H1 (cell line): ENCODE measurements at regions not wholly inside any gene's neighbourhood (a gene's known extent, or its start where the extent isn't known, plus 50 kb on each side); places are given as distances from the start of the nearest gene placed in this dataset.

ENCODE experiments used
- CHD1 ChIP-seq: IDR thresholded peaks from 2 replicates; pipeline ENCODE4 v1.6.1; 2012; ENCODE audit warnings: low read depth, low read length, improper control_type of control experiment
- CREB1 ChIP-seq: IDR thresholded peaks from 2 replicates; pipeline ENCODE4 v1.6.1; 2012; ENCODE audit warnings: inconsistent platforms
- EGR1 ChIP-seq: IDR thresholded peaks from 2 replicates; pipeline ENCODE4 v1.6.1; 2011; ENCODE audit warnings: low read depth, low read length, borderline replicate concordance
- EZH2 ChIP-seq: fragments of 200-600 bp; sonication (generic); IDR thresholded peaks from 2 replicates; pipeline ENCODE4 v1.7.1; 2012; ENCODE audit warnings: low read depth, mild to moderate bottlenecking, moderate library complexity, low read length, inconsistent platforms; ENCODE audit not compliant: severe bottlenecking
- JUND ChIP-seq: IDR thresholded peaks from 2 replicates; pipeline ENCODE4 v1.6.1; 2011; ENCODE audit warnings: mild to moderate bottlenecking, improper control_type of control experiment, low read length
- KDM1A ChIP-seq: fragments of 200-600, 300-600 bp; sonication (generic); IDR thresholded peaks from 2 replicates; pipeline ENCODE4 v1.7.1; 2016; ENCODE audit warnings: mild to moderate bottlenecking, low read length, borderline replicate concordance
- MAX ChIP-seq: IDR thresholded peaks from 2 replicates; pipeline ENCODE4 v1.6.1; 2012; ENCODE audit warnings: inconsistent platforms
- POLR2A ChIP-seq, 2 experiments: IDR thresholded peaks; 1 replicate in 1 of 2; 2 replicates in 1 of 2; pipeline ENCODE4 v1.6.1; 2011; ENCODE audit warnings: low read depth in 2 of 2, low read length in 2 of 2, mild to moderate bottlenecking in 2 of 2; ENCODE audit errors: control extremely low read depth in 1 of 2
- RXRA ChIP-seq: IDR thresholded peaks from 2 replicates; pipeline ENCODE4 v1.6.1; 2011; ENCODE audit warnings: low read depth, mild to moderate bottlenecking, low read length, moderate library complexity; ENCODE audit not compliant: insufficient read depth
- SIN3A ChIP-seq, 2 experiments: IDR thresholded peaks in 1 of 2; conservative IDR thresholded peaks in 1 of 2; 2 replicates each; pipeline ENCODE4 v1.6.1; 2011 to 2012; ENCODE audit warnings: low read length in 2 of 2, improper control_type of control experiment in 1 of 2, low read depth in 1 of 2, mild to moderate bottlenecking in 1 of 2
- TAF1 ChIP-seq: IDR thresholded peaks from 2 replicates; pipeline ENCODE4 v1.6.1; 2011; ENCODE audit warnings: mild to moderate bottlenecking, low read depth, low read length
- TAF7 ChIP-seq: optimal IDR thresholded peaks from 2 replicates; pipeline ENCODE3; 2011; ENCODE audit warnings: low read depth, mild to moderate bottlenecking, inconsistent platforms, low read length, moderate library complexity, borderline replicate concordance
- YY1 ChIP-seq: IDR thresholded peaks from 2 replicates; pipeline ENCODE4 v1.6.1; 2011; ENCODE audit warnings: low read depth, mild to moderate bottlenecking, low read length
- TF ChIP-seq, protein P1 (sequence below), 3 experiments: IDR thresholded peaks; 1 replicate in 2 of 3; 2 replicates in 1 of 3; pipeline versions ENCODE4 v1.5.1 to v1.6.1; 2011; ENCODE audit warnings: low read length in 3 of 3, mild to moderate bottlenecking in 3 of 3, inconsistent platforms in 2 of 3, low read depth in 1 of 3, moderate library complexity in 1 of 3; ENCODE audit not compliant: insufficient read depth in 1 of 3; ENCODE audit errors: control extremely low read depth in 1 of 3

GRCh38 chr11:45050111-45050510, 96.3 kb upstream of the PRDM11 start:
- TF ChIP-seq, protein P1, sequence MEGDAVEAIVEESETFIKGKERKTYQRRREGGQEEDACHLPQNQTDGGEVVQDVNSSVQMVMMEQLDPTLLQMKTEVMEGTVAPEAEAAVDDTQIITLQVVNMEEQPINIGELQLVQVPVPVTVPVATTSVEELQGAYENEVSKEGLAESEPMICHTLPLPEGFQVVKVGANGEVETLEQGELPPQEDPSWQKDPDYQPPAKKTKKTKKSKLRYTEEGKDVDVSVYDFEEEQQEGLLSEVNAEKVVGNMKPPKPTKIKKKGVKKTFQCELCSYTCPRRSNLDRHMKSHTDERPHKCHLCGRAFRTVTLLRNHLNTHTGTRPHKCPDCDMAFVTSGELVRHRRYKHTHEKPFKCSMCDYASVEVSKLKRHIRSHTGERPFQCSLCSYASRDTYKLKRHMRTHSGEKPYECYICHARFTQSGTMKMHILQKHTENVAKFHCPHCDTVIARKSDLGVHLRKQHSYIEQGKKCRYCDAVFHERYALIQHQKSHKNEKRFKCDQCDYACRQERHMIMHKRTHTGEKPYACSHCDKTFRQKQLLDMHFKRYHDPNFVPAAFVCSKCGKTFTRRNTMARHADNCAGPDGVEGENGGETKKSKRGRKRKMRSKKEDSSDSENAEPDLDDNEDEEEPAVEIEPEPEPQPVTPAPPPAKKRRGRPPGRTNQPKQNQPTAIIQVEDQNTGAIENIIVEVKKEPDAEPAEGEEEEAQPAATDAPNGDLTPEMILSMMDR (IDR thresholded peaks at IDR 0.05; ENCODE audit: control extremely low read depth in 1 of 3, insufficient read depth in 1 of 3, low read depth in 1 of 3, low read length in 3 of 3): no peak
- no peak for TF ChIP-seq CHD1
- no peak for TF ChIP-seq POLR2A (IDR thresholded peaks at IDR 0.05; ENCODE audit: control extremely low read depth in 1 of 2, low read depth in 2 of 2, low read length in 2 of 2)
- no peak for TF ChIP-seq JUND
- no peak for TF ChIP-seq YY1
- TF ChIP-seq EGR1: no peak
- no peak for TF ChIP-seq TAF1
- TF ChIP-seq RXRA: no peak
- no peak for TF ChIP-seq EZH2
- no peak for TF ChIP-seq CREB1
- TF ChIP-seq MAX: no peak
- TF ChIP-seq TAF7: no peak
- TF ChIP-seq SIN3A (conservative IDR thresholded peaks at IDR 0.05 in 1 of 2, IDR thresholded peaks at IDR 0.05 in 1 of 2; ENCODE audit: low read depth in 1 of 2, low read length in 2 of 2): no peak
- TF ChIP-seq KDM1A: no peak
